SU-DHL-6 (cell line): ENCODE measurements at regions not wholly inside any gene's neighbourhood (a gene's known extent, or its start where the extent isn't known, plus 50 kb on each side); places are given as distances from the start of the nearest gene placed in this dataset.

Experiments used
- H2AFZ ChIP-seq: fragments of 200-600 bp; sonication (generic); 2 replicates; pipeline ENCODE4 v1.6.1; 2014; ENCODE audit warnings: low read depth, mild to moderate bottlenecking, moderate library complexity, mixed read lengths, antibody characterized with exemption, low read length; ENCODE audit not compliant: severe bottlenecking
- H3F3A ChIP-seq: fragments of 200-600 bp; shearing (Covaris generic); 2 replicates; pipeline ENCODE4 v1.6.0; 2016; ENCODE audit warnings: antibody characterized with exemption, mild to moderate bottlenecking; ENCODE audit not compliant: insufficient read depth
- H3K27ac ChIP-seq: fragments of 200-600 bp; sonication (generic); 2 replicates; pipeline ENCODE4 v1.5.1; 2016; ENCODE audit warnings: low read depth, mild to moderate bottlenecking, low read length, moderate library complexity, mixed read lengths
- H3K27me3 ChIP-seq: fragments of 200-600 bp; sonication (generic), shearing (Covaris generic); 2 replicates; pipeline ENCODE4 v1.6.0; 2014; ENCODE audit warnings: mild to moderate bottlenecking, low read length
- H3K36me3 ChIP-seq: fragments of 200-600 bp; sonication (generic); 2 replicates; pipeline ENCODE4 v1.6.1; 2014; ENCODE audit warnings: mild to moderate bottlenecking, low read length, mixed read lengths
- H3K4me2 ChIP-seq: fragments of 300-600, 200-600 bp; shearing (Covaris generic), sonication (generic); 2 replicates; pipeline ENCODE4 v1.6.0; 2014; ENCODE audit warnings: low read length, low read depth, mild to moderate bottlenecking; ENCODE audit not compliant: poor library complexity, severe bottlenecking
- H3K4me3 ChIP-seq: fragments of 200-600 bp; sonication (generic); 2 replicates; pipeline ENCODE4 v1.5.1; 2014; ENCODE audit warnings: antibody characterized with exemption, low read length, mild to moderate bottlenecking, mixed read lengths; ENCODE audit not compliant: insufficient read depth, poor library complexity, severe bottlenecking
- H3K79me2 ChIP-seq: fragments of 200-600 bp; sonication (generic); 2 replicates; pipeline ENCODE4 v1.6.1; 2014; ENCODE audit warnings: mild to moderate bottlenecking, low read length, moderate library complexity; ENCODE audit not compliant: insufficient read depth
- H3K9ac ChIP-seq: fragments of 200-600 bp; sonication (generic); 2 replicates; pipeline ENCODE4 v1.7.0; 2014; ENCODE audit warnings: mild to moderate bottlenecking, low read length
- H3K9me2 ChIP-seq: fragments of 200-600 bp; sonication (generic); replicated peaks from 2 replicates; pipeline ENCODE4 v1.6.1; 2014; ENCODE audit warnings: low read length; ENCODE audit not compliant: insufficient read depth
- H3K9me3 ChIP-seq: fragments of 200-600 bp; sonication (generic); 2 replicates; pipeline ENCODE4 v1.6.1; 2014; ENCODE audit warnings: low read length, mixed read lengths; ENCODE audit not compliant: insufficient read depth
- H4K20me1 ChIP-seq: fragments of 200-600 bp; sonication (generic); 2 replicates; pipeline ENCODE4 v1.6.1; 2014; ENCODE audit warnings: low read depth, mild to moderate bottlenecking, antibody characterized with exemption, low read length, moderate library complexity, mixed read lengths
- CTCF ChIP-seq: fragments of 200-600 bp; sonication (generic); IDR thresholded peaks from one replicate; pipeline ENCODE4 v1.5.1; 2017; ENCODE audit warnings: antibody characterized with exemption, mild to moderate bottlenecking, low read length, moderate library complexity; ENCODE audit not compliant: insufficient read depth, poor library complexity, severe bottlenecking
- EZH2phosphoT487 ChIP-seq: fragments of 200-600 bp; sonication (generic), shearing (Covaris generic); conservative IDR thresholded peaks from 2 replicates; pipeline ENCODE4 v1.6.1; 2018; ENCODE audit warnings: mild to moderate bottlenecking, antibody characterized with exemption, low read length, moderate library complexity, mixed read lengths

GRCh38 chr16:86191663-86192062 lies 292.7 kb downstream of the IRF8 start:
- Histone ChIP-seq H3K9me2 (no peaks in the 10 kb centered on the region), H3K9ac (no peak overlapping the region), H3F3A (no peaks in the 10 kb centered on the region), H4K20me1 (no peaks in the 10 kb centered on the region), H3K36me3 (no peaks in the 10 kb centered on the region), H3K4me2 (no peak overlapping the region), H2AFZ (no peak overlapping the region), H3K27me3 (no peaks in the 10 kb centered on the region), H3K27ac (no peak overlapping the region), H3K9me3 (no peaks in the 10 kb centered on the region), H3K79me2 (no peaks in the 10 kb centered on the region), H3K4me3 (no peak overlapping the region)
- TF ChIP-seq EZH2phosphoT487 (no peak), CTCF (no peak)

- Histone ChIP-seq H3K27ac (no peak overlapping the region), H3F3A (no peaks in the 10 kb centered on the region)
Observed at GRCh38 chr16:86193528-86194193, 294.7 kb downstream of the IRF8 start.

GRCh38 chr16:86195863-86196630 lies 297.1 kb downstream of the IRF8 start:
- H3K9ac ChIP-seq, result no peak overlapping the region
- H3K27me3 ChIP-seq, result no peaks in the 10 kb centered on the region
- H3F3A ChIP-seq, result no peaks in the 10 kb centered on the region
- H3K27ac ChIP-seq, result no peak overlapping the region
- H2AFZ ChIP-seq, result no peak overlapping the region
- no peaks in the 10 kb centered on the region for H3K9me2 ChIP-seq
- no peaks in the 10 kb centered on the region for H3K79me2 ChIP-seq
- no peaks in the 10 kb centered on the region for H3K36me3 ChIP-seq
- no peak for TF ChIP-seq EZH2phosphoT487
- no peak for TF ChIP-seq CTCF
- H3K4me3 ChIP-seq, result no peak overlapping the region
- H3K9me3 ChIP-seq, result no peaks in the 10 kb centered on the region
- no peaks in the 10 kb centered on the region for H4K20me1 ChIP-seq
- H3K4me2 ChIP-seq, result no peak overlapping the region

More at GRCh38 chr16:86193528-86194193, 294.7 kb downstream of the IRF8 start:
- TF ChIP-seq EZH2phosphoT487 (no peak), CTCF (no peak)
- Histone ChIP-seq H2AFZ (no peak overlapping the region), H3K9ac (no peak overlapping the region), H3K79me2 (no peaks in the 10 kb centered on the region), H3K9me3 (no peaks in the 10 kb centered on the region), H3K27me3 (no peaks in the 10 kb centered on the region), H3K36me3 (no peaks in the 10 kb centered on the region), H4K20me1 (no peaks in the 10 kb centered on the region), H3K9me2 (no peaks in the 10 kb centered on the region), H3K4me2 (no peak overlapping the region), H3K4me3 (no peak overlapping the region)
